Breast epithelium (tissue), 3 donors: ENCODE measurements at regions not wholly inside any gene's neighbourhood (a gene's known extent, or its start where the extent isn't known, plus 50 kb on each side); places are given as distances from the start of the nearest gene placed in this dataset.

Experiments used
- CTCF ChIP-seq, 3 donors: fragments of 450-650 bp; IDR thresholded peaks; one replicate each; pipeline ENCODE4 v1.5.1; 2016 to 2017; ENCODE audit warnings: antibody characterized with exemption in 3 of 3, mild to moderate bottlenecking in 3 of 3, moderate library complexity in 3 of 3
- POLR2A ChIP-seq: fragments of 450-650 bp; IDR thresholded peaks from one replicate; pipeline ENCODE4 v1.6.1; 2016; ENCODE audit warnings: antibody characterized with exemption, mild to moderate bottlenecking, moderate library complexity
- POLR2AphosphoS5 ChIP-seq, 3 donors: sonication (generic); formaldehyde crosslinking; IDR thresholded peaks; one replicate each; pipeline ENCODE4 v1.6.1; 2017; ENCODE audit warnings: antibody characterized with exemption in 3 of 3

- TF ChIP-seq CTCF (IDR thresholded peaks at IDR 0.05) (no peak), POLR2AphosphoS5 (IDR thresholded peaks at IDR 0.05) (no peak), POLR2A (no peak)
Observed at GRCh38 chr5:171657473-171657872, 128.1 kb upstream of the SMIM23 start.
